A673 (cell line): ENCODE measurements at regions not wholly inside any gene's neighbourhood (a gene's known extent, or its start where the extent isn't known, plus 50 kb on each side); places are given as distances from the start of the nearest gene placed in this dataset.
"Not testable (repeated sequence)": the region's sequence is repeated elsewhere in the genome, so short reads cannot be mapped to it uniquely, and the experiment has no call there.

ENCODE experiments used
- BruUV-seq: library from RNA; stranded (reverse); fragments of 400-500 nt; replicated peaks from 2 replicates; lab custom pipeline; 2021; lab: Mats Ljungman, UMichigan
- CTCF ChIA-PET: fragments of 300-600 bp; sonication (Branson Sonifier 250); formaldehyde crosslinking; loops from one replicate; lab custom pipeline; 2022; ENCODE audit warnings: antibody characterized with exemption; lab: Charles Lee
- POLR2A ChIA-PET: fragments of 300-600 bp; sonication (Branson Sonifier 250); formaldehyde crosslinking; loops from one replicate; lab custom pipeline; 2022; ENCODE audit warnings: antibody characterized with exemption; ENCODE audit not compliant: low non-redundant PET; lab: Charles Lee
- DNase-seq: peaks from one replicate; pipeline ENCODE4 v3.0.0-alpha.2; 2015; ENCODE audit warnings: low spot score
- H3K27ac ChIP-seq: fragments of 200-600 bp; sonication (generic); 2 replicates; pipeline ENCODE4 v1.5.1; 2016; ENCODE audit warnings: mixed run types, low read depth, mild to moderate bottlenecking, mixed read lengths, antibody characterized with exemption, low read length; ENCODE audit not compliant: poor library complexity, severe bottlenecking
- H3K27me3 ChIP-seq: fragments of 200-600 bp; sonication (generic); replicated peaks from 2 replicates; pipeline ENCODE4 v1.6.1; 2017; ENCODE audit warnings: mixed run types, low read depth, mild to moderate bottlenecking, mixed read lengths, antibody characterized with exemption, low read length; ENCODE audit not compliant: insufficient read depth, poor library complexity
- H3K36me3 ChIP-seq: fragments of 200-600 bp; sonication (generic); 2 replicates; pipeline ENCODE4 v1.6.1; 2016; ENCODE audit warnings: mixed run types, mild to moderate bottlenecking, mixed read lengths, antibody characterized with exemption, low read length; ENCODE audit not compliant: insufficient read depth, poor library complexity, severe bottlenecking
- H3K4me1 ChIP-seq: fragments of 200-600 bp; sonication (generic); 2 replicates; pipeline ENCODE4 v1.6.1; 2017; ENCODE audit warnings: mixed run types, mild to moderate bottlenecking, mixed read lengths, antibody characterized with exemption, low read length; ENCODE audit not compliant: insufficient read depth, poor library complexity, severe bottlenecking
- H3K4me3 ChIP-seq: fragments of 200-600 bp; sonication (generic); 2 replicates; pipeline ENCODE4 v1.5.1; 2016; ENCODE audit warnings: low read depth, mixed run types, mild to moderate bottlenecking, mixed read lengths, low read length; ENCODE audit not compliant: poor library complexity, severe bottlenecking
- H3K9me3 ChIP-seq: fragments of 200-600 bp; sonication (generic); 2 replicates; pipeline ENCODE4 v1.6.1; 2016; ENCODE audit warnings: mixed run types, low read depth, mild to moderate bottlenecking, mixed read lengths, antibody characterized with exemption, low read length; ENCODE audit not compliant: poor library complexity, severe bottlenecking
- CTCF ChIP-seq: fragments of 300-800, 200-600 bp; sonication (generic); conservative IDR thresholded peaks from 2 replicates; pipeline ENCODE4 v1.5.1; 2017; ENCODE audit warnings: low read depth, mild to moderate bottlenecking, antibody characterized with exemption, low read length, moderate library complexity, mixed read lengths
- EZH2 ChIP-seq: fragments of 200-600 bp; sonication (generic); IDR thresholded peaks from 2 replicates; pipeline ENCODE4 v1.6.1; 2017; ENCODE audit warnings: borderline replicate concordance, low read depth, mild to moderate bottlenecking, mixed read lengths, antibody characterized with exemption, low read length; ENCODE audit not compliant: poor library complexity, severe bottlenecking
- intact Hi-C: fragments of 100-400 bp; cut with micrococcal nuclease; formaldehyde crosslinking; loops from one replicate; pipeline ENCODE4 v1.10.0; 2022; ENCODE audit not compliant: unreplicated experiment

DNA sequence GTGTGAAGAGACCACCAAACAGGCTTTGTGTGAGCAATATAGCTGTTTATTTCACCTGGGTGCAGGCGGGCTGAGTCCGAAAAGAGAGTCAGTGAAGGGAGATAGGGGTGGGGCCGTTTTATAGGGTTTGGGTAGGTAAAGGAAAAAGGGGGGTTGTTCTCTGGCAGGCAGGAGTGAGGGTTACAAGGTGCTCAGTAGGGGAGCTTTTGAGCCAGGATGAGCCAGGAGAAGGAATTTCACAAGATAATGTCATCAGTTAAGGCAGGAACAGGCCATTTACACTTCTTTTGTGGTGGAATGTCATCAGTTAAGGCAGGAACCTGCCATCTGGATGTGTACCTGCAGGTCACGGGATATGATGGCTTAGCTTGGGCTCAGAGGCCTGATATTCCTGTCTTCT, 768.4 kb upstream of the KIRREL3 start:
- H3K27ac ChIP-seq, POLR2A ChIA-PET, DNase-seq, BruUV-seq, H3K36me3 ChIP-seq, intact Hi-C loops, H3K4me3 ChIP-seq, H3K9me3 ChIP-seq, CTCF ChIA-PET, H3K4me1 ChIP-seq: not testable (repeated sequence)
- H3K27me3 ChIP-seq: peaks cover 19% of the 10 kb centered on the region

GRCh38 chr11:127766734-127767133, 766.2 kb upstream of the KIRREL3 start:
- Histone ChIP-seq H3K27me3 (peaks cover 19% of the 10 kb centered on the region), H3K4me1 (no peaks in the 10 kb centered on the region), H3K27ac (no peak overlapping the region), H3K9me3 (no peaks in the 10 kb centered on the region), H3K4me3 (no peak overlapping the region), H3K36me3 (no peaks in the 10 kb centered on the region)
- no peak for DNase-seq
- TF ChIP-seq CTCF: no peak
- TF ChIP-seq EZH2: no peak
- CTCF ChIA-PET: no interaction called here
- intact Hi-C loops: no loop called here
- BruUV-seq: no TSS peak
- POLR2A ChIA-PET: no interaction called here

- CTCF ChIA-PET: no interaction called here
- no peak for DNase-seq
Measured at GRCh38 chr11:127738771-127739286, 738.3 kb upstream of the KIRREL3 start.

More at GRCh38 chr11:127738771-127739286, 738.3 kb upstream of the KIRREL3 start:
- intact Hi-C loops: no loop called here
- H3K27ac ChIP-seq: no peak overlapping the region
- no TSS peak for BruUV-seq
- no peaks in the 10 kb centered on the region for H3K4me1 ChIP-seq
- no peaks in the 10 kb centered on the region for H3K27me3 ChIP-seq
- no peak overlapping the region for H3K4me3 ChIP-seq
- no peak for TF ChIP-seq EZH2
- no peak for TF ChIP-seq CTCF
- no peaks in the 10 kb centered on the region for H3K36me3 ChIP-seq
- POLR2A ChIA-PET: no interaction called here
- H3K9me3 ChIP-seq: no peaks in the 10 kb centered on the region
